NCI-H446 (cell line): ENCODE measurements at regions not wholly inside any gene's neighbourhood (a gene's known extent, or its start where the extent isn't known, plus 50 kb on each side); places are given as distances from the start of the nearest gene placed in this dataset.

Experiments
- DNase-seq, 2 experiments: peaks; one replicate each; lab custom pipeline; 2025; lab: John Stamatoyannopoulos, UW

DNA sequence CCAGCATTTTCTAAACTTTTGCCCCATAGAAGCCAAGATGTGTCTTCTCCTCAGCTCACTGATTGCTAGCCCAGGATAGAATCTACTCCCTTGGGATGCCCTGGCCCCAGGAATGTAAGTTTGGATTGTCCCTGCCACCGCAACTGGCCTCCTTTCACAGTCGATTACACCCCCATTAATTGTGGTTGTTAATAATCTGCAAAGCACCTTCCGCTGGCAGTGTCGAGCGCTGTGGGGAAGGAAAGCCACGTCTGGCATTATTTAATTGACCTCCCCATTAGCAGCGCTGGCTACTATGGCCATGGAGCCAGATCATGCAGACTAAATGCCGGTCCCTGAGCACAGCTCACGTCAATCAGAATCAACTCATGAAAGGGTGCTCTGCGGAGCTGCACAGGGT is 597.3 kb upstream of the PLXNA2 start:
- DNase-seq: no peak

DNA sequence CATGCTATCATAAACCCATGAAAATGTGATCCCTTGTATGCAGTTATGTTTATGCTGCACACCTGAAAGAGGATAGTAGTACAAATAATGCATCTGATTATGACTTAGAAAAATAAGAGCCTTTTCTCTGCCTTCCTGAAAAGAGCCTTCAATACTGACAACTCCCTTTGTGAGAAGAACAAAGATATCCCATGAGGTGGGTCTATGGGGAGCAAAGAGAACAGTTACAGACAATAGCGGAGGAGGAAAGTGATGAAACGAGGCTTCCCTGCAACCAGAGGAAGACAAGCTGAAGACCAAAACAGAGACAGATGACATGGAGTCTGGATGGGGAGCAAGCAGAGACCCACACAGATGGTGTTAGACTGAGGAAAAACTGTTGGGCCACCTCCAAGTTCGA is 598.3 kb upstream of the PLXNA2 start:
- no peak for DNase-seq

DNA sequence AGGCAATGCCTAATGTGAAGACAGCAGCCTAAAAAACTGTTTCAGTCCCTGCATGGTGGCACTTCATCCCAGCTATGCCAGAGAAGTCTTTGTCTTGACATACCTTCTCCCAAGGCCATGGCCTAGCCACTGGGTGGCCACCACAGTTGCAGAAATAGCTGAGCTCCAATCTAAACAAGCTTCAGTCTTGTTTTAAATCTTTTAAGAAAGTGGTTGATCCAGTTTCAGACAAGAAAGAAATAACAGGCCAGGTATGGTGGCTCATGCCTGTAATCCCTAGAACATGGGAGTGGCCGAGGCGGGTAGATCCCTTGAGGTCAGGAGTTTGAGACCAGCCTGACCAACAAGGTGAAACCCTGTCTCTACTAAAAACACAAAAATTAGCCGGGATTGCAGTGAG is 600.0 kb upstream of the PLXNA2 start:
- no peak for DNase-seq

DNA sequence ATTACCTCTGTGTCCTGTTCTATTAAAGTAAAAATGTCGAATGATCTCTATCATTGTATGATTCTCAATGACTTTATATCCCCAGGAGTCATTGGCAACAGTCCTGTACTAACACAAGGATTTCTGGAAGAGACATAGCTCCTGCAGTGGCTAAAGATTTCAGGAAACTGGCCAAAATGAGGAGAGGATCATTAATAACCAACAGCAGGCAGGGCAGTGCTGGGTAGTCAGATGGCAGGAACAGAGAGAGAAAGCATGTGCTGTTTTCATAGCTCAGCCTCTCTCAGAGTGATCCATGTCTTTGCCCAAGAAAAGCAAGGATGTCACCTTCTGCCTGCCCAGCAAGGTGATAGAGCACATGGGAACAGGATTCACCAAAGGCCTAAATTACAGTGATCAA is 604.7 kb upstream of the PLXNA2 start:
- peak; percentile 88 to 96 for DNase-seq

DNA sequence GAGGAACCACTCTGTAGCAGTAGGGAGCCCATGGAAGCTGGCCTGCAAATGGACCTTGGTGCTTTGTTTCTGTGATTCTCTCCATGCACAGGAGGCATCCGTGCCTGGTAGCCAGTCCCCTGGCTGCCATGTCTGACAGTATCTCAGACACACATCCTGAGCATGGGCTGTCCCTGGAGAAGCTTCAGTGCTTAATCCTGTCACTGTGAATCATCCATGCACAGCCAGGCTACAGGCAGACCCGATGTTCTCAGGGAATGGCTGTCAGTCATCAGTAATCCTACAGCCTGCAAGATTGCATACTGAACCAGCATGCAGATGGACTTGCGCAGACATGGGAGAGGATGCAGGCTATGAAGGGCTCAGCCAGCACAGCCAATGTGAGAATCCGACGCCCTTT is 606.3 kb upstream of the PLXNA2 start:
- peak in 1 of 2 experiments; percentile 86 for DNase-seq

DNA sequence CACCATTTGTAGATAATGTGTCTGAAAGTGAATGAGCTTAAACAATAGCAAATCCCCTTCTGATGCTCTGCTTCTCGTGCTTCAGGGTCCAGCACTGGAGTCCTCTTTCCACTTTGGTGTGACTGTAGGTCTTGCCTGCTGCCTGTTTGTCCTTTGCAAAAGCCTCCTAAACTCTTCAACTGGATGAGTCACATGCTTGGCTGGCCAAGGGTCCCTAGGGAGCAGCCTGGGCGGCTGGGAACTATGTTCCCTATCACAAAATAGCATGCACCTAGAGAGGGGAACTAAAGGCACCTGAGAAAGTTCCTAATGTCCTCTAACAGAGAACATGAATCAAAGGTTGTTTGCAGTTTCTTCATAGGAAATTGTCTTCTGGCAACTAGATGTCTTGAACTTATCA is 607.2 kb upstream of the PLXNA2 start:
- no peak for DNase-seq

DNA sequence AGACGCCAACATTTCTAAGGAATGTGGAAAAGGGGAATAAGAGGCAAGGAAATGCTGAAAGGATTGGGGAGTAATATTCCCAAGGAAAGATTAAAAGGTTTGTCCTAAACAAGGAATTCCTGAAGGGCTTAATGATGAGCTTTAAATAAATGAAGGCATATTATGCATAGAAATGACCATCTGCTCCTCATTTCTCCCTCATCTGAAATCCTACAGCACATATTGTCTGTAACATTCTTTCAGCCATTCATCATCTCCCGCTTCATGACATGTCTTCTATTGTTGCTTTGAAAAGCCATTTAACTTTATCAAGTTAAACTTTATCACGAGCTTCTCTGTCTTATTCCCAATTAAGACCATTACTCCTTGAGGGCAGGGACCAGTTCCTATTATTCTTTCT is 608.7 kb upstream of the PLXNA2 start:
- peak in 1 of 2 experiments; percentile 34 for DNase-seq

DNA sequence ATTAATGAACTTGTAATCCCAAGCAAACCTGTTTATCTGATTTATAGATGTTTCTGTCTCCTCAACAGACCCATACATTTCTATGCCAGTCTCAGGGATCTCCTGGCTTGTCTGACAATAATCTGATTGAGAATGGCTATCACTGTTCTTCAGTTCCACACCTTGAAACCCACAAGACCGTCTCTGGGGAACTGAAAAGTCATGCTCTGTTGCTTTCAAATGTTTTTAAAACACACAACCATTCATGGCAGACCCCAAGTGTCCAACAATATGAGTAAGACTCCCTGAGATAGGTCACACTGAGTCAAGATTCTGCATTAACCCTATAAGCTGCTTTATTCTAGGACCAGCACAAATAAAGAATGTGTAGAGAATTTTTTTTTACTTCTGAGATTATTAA is 611.2 kb upstream of the PLXNA2 start:
- DNase-seq: no peak

DNA sequence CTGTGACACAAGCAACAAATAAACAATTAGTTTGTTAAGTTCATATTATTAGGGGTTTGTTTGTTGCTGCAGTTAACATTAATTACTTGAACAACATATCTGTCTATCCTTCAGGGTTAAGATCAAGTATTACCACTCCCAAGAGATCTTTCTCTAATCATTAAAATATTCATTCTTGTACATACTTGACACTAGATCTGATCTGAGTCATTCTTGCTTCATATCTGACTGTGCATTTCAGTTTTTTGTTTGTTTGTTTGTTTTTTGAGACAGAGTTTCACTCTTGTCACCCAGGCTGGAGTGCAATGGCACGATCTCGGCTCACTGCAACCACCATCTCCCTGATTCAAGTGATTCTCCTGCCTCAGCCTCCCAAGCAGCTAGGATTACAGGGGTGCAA is 613.3 kb upstream of the PLXNA2 start:
- DNase-seq: no peak

DNA sequence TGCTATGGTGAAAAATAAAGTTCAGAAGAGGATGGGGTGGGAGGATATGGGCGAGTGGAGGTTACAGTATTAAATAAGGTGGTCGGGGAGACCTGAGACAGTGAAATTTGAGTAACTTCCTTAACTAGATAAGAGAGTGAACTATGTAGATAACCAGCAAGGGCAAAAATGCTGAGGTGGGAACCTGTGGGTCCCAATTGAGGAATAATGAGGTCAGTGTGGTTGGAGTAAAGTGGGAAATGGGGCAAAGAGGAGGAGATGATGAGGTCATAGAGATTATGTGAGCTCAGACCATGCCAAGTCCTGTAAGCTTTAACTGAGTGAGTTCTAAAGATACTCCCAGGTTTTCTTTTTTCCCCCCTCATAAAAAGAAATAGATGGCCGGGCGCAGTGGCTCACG is 614.6 kb upstream of the PLXNA2 start:
- DNase-seq: no peak

DNA sequence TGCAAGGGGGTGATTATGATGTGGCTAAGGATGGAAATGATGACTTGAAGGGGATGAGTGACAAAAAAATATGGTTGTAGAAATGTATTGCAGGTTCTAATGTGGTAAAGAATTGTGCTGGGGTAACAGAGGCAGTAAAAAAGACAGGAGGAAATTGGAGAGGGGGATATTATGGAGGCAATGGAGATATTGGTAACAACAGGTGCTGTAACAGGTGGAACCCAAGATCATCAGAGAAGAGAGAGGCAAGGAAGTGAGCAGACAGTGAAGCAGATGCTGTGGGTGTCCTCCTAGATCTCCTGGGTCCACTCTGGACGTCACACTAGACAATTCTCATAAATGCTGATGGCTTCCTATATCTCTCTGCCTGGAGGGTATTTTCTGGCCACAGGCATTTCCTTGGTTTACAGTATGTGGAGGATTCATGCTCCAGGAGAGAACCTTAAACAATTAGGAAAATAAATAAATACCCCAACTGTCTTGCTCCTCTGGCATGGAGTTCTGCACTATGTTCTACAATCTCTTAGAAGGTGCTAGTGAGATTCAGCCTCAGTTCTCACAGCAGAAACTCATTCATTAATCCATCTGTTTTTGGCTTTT is 620.3 kb upstream of the PLXNA2 start:
- no peak for DNase-seq

DNA sequence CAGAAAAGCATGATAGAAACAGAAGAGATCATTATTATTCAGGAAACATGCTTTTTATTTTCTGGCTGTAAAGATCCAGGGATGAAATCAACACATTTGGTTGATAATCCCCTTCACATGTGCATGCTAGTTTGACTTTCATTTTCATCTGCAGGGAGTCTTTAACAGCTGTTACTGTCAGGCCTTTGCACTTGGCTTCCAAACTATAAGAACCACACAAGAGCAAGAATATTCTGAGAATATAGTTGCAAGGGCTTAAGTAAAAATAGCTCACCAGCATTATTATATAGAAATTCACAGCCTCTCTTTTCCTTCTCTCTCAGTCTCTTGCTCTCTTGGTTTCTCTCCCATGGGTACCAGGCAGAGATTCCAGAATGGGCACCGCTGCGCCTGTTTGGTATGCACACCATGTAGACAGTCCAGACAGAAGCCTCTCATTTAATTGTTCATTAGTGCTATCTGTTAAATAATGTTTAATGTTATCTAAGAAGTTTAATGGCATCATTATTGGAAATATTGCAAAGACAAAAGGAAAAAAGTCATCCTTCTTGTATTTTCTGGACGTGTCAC is 622.3 kb upstream of the PLXNA2 start:
- peak in 1 of 2 experiments; percentile 27 for DNase-seq

DNA sequence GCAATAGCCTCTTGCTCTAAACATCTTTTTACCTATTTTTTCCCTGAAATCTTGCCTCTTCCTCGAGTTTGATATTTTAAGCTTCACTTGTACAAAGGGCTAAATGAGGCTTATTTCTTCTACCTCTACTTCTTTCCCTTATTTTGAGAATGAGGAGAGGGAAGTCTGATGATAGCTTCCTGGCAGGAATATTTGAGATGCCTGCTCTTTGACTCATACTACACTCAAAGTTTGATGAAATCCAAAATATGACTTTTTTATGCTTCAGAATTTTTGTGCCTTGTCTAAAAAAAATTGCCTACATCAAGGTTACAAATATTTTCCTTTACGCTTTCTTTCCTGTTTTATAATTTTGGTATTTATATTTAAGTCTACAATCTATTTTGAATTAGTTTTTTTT is 624.4 kb upstream of the PLXNA2 start:
- no peak for DNase-seq

DNA sequence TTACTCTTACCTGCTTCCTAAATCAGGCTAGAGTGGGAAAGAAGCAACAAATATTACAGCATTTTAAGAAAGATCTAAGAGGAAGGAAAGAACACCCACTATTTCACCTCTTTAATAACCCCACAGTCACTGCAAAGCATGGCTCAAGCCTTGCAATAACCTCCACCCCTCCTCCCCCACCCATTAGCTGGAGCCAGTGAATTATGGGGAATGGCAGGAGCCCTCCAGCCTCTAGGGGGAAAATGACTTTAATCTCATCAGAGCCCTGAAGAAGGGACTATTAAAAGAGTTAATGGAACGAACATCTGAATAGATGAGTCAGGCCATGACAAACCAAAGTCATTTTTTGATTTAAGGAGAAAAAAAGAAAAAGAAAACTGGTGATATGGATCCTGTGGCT is 630.7 kb upstream of the PLXNA2 start:
- DNase-seq: no peak

DNA sequence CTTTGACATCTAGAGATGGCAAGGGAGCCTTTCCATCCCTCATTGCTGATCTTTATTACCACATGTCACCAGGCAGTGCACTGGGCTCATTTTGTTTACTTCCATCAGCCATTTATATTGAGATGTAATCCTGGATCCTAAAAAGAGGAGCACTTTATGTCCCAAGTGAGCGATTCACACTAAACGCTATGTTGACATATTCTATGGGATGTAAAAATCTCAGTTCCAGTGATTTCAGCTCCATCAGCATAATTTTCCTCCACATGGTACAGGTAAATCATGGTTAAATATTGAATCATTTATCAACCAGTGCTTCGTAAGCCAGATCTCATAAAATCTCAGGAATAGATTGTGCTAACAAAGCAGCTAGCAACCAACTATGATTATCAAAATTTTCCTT is 634.8 kb upstream of the PLXNA2 start:
- no peak for DNase-seq

DNA sequence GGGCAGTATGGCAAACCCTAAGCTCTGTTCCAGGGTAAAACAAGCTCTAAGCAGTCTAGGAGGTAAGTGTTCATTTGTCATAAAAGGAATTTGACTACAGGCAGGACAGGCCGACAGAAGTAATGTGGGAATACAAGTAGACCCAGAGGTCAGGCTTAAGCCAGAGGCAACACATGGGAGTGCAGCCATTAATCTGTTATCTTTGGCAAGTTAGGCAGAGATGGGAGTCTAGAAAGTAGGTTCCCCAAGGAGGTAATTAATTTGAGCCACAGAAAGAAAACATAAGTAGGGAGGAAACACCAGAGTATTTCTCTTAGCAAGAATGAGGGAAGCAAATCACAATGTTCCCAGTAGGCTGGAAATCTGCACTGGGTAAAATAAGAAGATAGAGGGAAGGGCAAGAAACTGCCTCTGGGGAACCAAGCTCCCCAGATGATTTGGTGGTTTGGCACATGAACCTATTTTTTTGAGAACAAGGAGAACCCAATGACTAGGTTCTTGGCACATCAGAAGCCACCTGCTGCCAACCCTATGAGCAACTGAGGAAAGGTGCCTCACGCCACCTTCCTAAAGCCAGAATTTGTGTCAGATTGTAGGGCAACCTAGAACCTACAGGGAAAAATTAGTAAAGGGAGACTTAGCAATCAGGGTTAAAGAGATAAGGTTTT is 636.4 kb upstream of the PLXNA2 start:
- DNase-seq: peak in 1 of 2 experiments; percentile 55

DNA sequence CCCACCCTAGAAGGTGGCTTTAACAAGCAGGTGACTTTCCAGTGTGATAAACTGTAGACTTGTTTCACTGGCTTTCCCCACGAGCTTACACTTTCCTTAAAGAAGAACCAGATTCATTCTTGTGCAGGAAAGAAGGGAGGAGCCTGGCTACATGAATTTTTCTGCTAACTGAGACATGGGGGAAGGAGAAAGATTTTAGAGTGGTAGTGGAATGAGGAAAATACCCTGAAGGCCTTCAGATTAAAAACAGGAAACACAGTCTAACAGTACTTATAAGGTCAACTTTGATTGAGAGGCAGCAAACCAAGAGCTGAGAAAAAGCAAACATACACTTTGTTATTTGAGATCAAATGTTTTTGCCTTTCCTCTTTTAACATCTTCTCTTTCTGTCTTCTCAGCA is 640.9 kb upstream of the PLXNA2 start:
- no peak for DNase-seq

DNA sequence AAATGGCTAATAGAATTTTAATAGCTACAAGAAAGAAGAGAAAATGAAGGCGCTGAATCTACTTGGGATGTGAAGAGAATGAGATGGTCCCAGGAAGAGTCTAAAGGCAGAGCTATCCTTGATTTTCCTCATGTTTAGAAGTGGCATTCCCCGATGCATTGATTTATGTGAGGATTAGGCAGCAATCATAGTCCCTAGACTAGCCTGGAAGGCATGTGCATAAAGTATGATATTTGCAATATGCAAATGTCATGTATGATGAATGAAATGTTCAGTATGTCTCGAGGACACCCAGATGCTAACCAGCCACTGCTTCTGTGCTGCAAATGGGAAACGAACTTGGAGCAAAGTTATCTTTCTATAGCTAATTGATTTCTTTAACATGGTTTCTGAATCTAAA is 641.5 kb upstream of the PLXNA2 start:
- DNase-seq: no peak

DNA sequence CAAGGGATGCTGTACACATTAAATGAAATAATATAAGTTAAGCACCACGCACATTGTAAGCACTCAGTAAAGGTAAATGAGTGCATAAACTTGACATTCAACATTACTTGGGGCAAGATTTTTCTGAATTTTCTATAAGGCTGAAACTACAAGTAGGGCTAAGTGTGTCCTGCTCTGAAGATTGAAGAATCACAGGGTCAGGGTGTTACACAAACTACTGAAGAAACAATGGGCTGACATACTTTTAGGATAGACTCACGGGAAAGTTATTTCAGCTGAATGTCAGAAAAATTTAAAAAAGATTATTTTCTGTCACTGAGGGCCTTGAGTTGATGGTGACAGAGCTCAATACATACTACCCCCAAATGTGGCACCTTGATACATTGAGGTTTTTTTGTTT is 644.2 kb upstream of the PLXNA2 start:
- no peak for DNase-seq

DNA sequence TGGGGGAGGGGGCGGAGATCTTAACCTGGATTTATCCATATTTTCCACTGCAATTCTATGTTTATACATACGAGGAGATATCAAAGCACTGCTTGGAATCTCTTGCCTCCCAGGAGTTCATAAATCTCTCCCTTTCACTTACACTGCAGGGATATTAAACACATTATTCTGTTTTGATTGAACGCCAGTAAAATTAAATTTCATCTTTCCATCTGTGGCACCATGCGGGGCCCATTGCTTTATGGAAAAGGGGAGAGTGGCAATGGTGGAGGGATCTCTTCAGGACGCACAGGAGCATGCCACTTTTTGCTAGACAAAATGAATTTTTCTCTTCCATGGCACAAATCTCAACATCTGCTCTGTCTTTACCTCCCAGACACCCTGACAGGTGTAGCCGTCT is 648.0 kb upstream of the PLXNA2 start:
- peak; percentile 43 to 44 for DNase-seq

DNA sequence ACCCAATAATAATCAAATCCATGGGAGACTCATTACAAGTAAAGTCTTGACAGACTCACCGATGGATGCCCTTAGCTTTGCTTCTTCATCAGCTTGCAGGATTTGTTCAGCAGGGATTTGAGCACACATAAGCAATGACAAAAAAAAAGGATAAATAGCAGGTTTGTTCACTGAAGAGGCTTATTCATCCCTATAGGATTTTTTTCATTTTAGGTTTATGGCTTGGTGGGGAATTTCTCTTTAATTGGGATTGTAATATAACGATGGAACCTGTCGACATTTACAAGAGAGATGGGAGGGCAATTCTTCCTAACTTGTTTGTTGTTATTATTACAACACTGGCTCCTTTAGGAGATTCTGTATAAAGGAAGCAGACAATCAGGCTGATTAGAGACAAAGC is 649.1 kb upstream of the PLXNA2 start:
- DNase-seq: no peak

DNA sequence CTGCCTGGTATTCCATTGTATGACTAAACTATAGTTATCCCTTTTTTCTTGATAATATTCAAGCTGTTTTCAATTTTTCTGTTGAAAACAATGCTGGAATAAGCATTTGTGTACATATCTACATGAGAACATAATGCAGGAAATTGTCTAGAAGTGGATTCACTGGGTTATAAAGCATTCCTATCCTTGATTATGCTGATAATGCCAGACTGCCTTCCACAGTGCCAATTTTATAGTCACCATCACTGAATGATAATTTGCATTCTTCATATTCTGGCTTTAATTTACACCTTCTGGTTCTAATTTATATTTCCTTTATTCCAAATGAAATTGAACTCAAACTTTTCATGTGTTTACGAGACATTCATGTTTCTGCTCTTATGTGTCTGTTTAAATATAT is 651.0 kb upstream of the PLXNA2 start:
- peak in 1 of 2 experiments; percentile 20 for DNase-seq

DNA sequence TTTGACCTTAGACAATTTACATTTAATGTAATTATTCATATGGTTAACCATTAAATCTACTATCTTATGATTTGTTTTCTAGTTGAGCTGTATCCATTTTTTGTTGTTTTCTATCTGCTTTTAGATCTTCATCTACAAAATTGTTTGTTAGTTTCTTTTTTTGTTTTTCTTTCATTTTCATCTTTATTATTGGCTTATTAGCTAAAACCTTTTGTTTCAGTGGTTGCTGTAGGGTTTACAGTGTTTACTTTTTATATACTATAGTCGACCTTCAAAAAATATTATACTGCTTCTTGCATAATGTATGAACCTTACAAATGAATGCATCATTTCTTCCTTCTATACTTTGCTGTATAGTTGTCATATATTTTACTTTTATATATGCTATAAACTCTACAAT is 651.6 kb upstream of the PLXNA2 start:
- no peak for DNase-seq

DNA sequence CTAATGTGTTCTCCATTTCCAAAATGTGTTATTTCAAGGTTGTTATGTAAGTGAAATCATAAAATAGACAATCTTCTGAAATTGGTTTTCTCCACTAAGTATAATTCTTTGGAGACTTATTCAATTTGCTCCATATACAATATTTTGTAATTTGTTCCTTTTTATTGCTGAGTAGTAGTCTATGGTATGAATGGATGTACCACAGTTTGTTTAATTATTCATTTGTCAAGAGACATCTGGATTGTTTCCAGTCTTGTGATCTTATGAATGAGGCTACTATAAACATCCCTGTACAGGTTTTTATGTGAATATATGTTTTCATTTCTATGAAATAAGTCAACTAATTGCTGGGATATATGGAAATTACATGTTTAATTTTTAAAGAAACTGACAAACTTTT is 652.6 kb upstream of the PLXNA2 start:
- DNase-seq: no peak
